IMR-90 (cell line): ENCODE measurements at regions not wholly inside any gene's neighbourhood (a gene's known extent, or its start where the extent isn't known, plus 50 kb on each side); places are given as distances from the start of the nearest gene placed in this dataset.

Experiments used
- ATAC-seq: fragments of 200-7000 bp; cut with Tn5 transposase; 2 replicates; pipeline ENCODE4 v1.9.1; 2020; ENCODE audit warnings: low read depth, mild to moderate bottlenecking, moderate library complexity
- BruUV-seq: library from RNA; stranded (reverse); fragments of 400-500 nt; replicated peaks from 2 replicates; lab custom pipeline; 2021; lab: Mats Ljungman, UMichigan
- CTCF ChIA-PET: fragments of 300-600 bp; formaldehyde crosslinking; extraction: SDS; loops from one replicate; lab custom pipeline; 2021; ENCODE audit warnings: antibody characterized with exemption; lab: Yijun Ruan, JAX
- POLR2A ChIA-PET: fragments of 300-600 bp; sonication (Branson Sonifier 250); formaldehyde crosslinking; loops from one replicate; lab custom pipeline; 2022; ENCODE audit warnings: antibody characterized with exemption; ENCODE audit not compliant: unreplicated experiment; lab: Charles Lee
- DNase-seq: peaks from one replicate; pipeline ENCODE4 v3.0.0; 2013
- H2AFZ ChIP-seq: replicated peaks from 2 replicates; pipeline ENCODE3; 2013; ENCODE audit warnings: low read length, mild to moderate bottlenecking; ENCODE audit not compliant: poor library complexity
- H2AK5ac ChIP-seq: 2 replicates; pipeline ENCODE4 v1.6.1; 2013; ENCODE audit warnings: low read depth, low read length, inconsistent platforms
- H2AK9ac ChIP-seq: replicated peaks from 2 replicates; pipeline ENCODE3; 2013; ENCODE audit warnings: mild to moderate bottlenecking, low read depth, low read length, moderate library complexity; ENCODE audit not compliant: poor library complexity
- H2BK120ac ChIP-seq: 2 replicates; pipeline ENCODE4 v1.6.1; 2013; ENCODE audit warnings: low read depth, low read length, inconsistent platforms
- H2BK15ac ChIP-seq: 3 replicates; pipeline ENCODE4 v1.6.1; 2013; ENCODE audit warnings: low read depth, low read length, inconsistent platforms
- H2BK20ac ChIP-seq: 2 replicates; pipeline ENCODE4 v1.6.1; 2013; ENCODE audit warnings: low read depth, mild to moderate bottlenecking, inconsistent platforms, low read length, moderate library complexity
- H2BK5ac ChIP-seq: 2 replicates; pipeline ENCODE4 v1.6.1; 2013; ENCODE audit warnings: mild to moderate bottlenecking, low read depth, low read length, inconsistent platforms; ENCODE audit not compliant: poor library complexity, severe bottlenecking
- H3K14ac ChIP-seq: replicated peaks from 2 replicates; pipeline ENCODE4 v1.6.1; 2013; ENCODE audit warnings: low read depth, low read length, inconsistent platforms
- H3K18ac ChIP-seq: 2 replicates; pipeline ENCODE4 v1.6.1; 2013; ENCODE audit warnings: low read depth, low read length, control low read depth
- H3K23ac ChIP-seq: 2 replicates; pipeline ENCODE4 v1.6.1; 2013; ENCODE audit warnings: low read depth, low read length, inconsistent platforms
- H3K27ac ChIP-seq: 2 replicates; pipeline ENCODE4 v1.5.1; 2013; ENCODE audit warnings: mild to moderate bottlenecking, control low read depth, low read length; ENCODE audit not compliant: insufficient read depth
- H3K27me3 ChIP-seq: 2 replicates; pipeline ENCODE4 v1.6.1; 2013; ENCODE audit warnings: low read length; ENCODE audit not compliant: control insufficient read depth, insufficient read depth
- H3K36me3 ChIP-seq: 2 replicates; pipeline ENCODE4 v1.6.1; 2013; ENCODE audit warnings: low read length, mixed read lengths; ENCODE audit not compliant: control insufficient read depth, insufficient read depth
- H3K4ac ChIP-seq: 2 replicates; pipeline ENCODE4 v1.6.1; 2013; ENCODE audit warnings: low read depth, low read length, inconsistent platforms
- H3K4me1 ChIP-seq: 2 replicates; pipeline ENCODE4 v1.6.1; 2013; ENCODE audit warnings: low read length, mixed read lengths; ENCODE audit not compliant: control insufficient read depth, insufficient read depth
- H3K4me2 ChIP-seq: 2 replicates; pipeline ENCODE4 v1.6.1; 2013; ENCODE audit warnings: low read depth, mild to moderate bottlenecking, control low read depth, low read length, moderate library complexity
- H3K4me3 ChIP-seq: 2 replicates; pipeline ENCODE4 v1.5.1; 2013; ENCODE audit warnings: low read depth, mild to moderate bottlenecking, control low read depth, low read length, moderate library complexity; ENCODE audit not compliant: insufficient read depth
- H3K56ac ChIP-seq: 2 replicates; pipeline ENCODE4 v1.6.1; 2013; ENCODE audit warnings: low read length, inconsistent platforms; ENCODE audit not compliant: insufficient read depth; ENCODE audit errors: extremely low read depth
- H3K79me1 ChIP-seq, 2 experiments: 2 replicates each; pipeline ENCODE4 v1.6.1; 2013; ENCODE audit warnings: low read length in 2 of 2, inconsistent platforms in 1 of 2, low read depth in 1 of 2
- H3K9ac ChIP-seq: 2 replicates; pipeline ENCODE4 v1.6.1; 2013; ENCODE audit warnings: low read depth, low read length, control low read depth
- H3K9me1 ChIP-seq: 2 replicates; pipeline ENCODE4 v1.6.1; 2013; ENCODE audit warnings: low read length, inconsistent platforms; ENCODE audit not compliant: insufficient read depth
- H3K9me3 ChIP-seq: 2 replicates; pipeline ENCODE4 v1.6.1; 2013; ENCODE audit warnings: low read length; ENCODE audit not compliant: control insufficient read depth, insufficient read depth
- H4K20me1 ChIP-seq: 2 replicates; pipeline ENCODE4 v1.6.1; 2013; ENCODE audit warnings: low read length, inconsistent platforms; ENCODE audit not compliant: insufficient read depth
- H4K5ac ChIP-seq: 2 replicates; pipeline ENCODE4 v1.6.1; 2013; ENCODE audit warnings: mild to moderate bottlenecking, low read depth, low read length, control low read depth
- H4K8ac ChIP-seq, 2 experiments: 2 replicates each; pipeline ENCODE4 v1.6.1; 2013; ENCODE audit warnings: low read depth in 2 of 2, low read length in 2 of 2, control low read depth in 1 of 2, inconsistent platforms in 1 of 2
- H4K91ac ChIP-seq: 2 replicates; pipeline ENCODE4 v1.6.1; 2013; ENCODE audit warnings: low read depth, low read length, inconsistent platforms; ENCODE audit not compliant: insufficient read depth
- BHLHE40 ChIP-seq: fragments of 150-350 bp; IDR thresholded peaks from 2 replicates; pipeline ENCODE4 v1.6.1; 2016; ENCODE audit warnings: mild to moderate bottlenecking, low read depth, low read length
- CEBPB ChIP-seq: IDR thresholded peaks from 2 replicates; pipeline ENCODE4 v1.6.1; 2012; ENCODE audit warnings: low read depth, low read length, improper control_type of control experiment
- CHD1 ChIP-seq: IDR thresholded peaks from 2 replicates; pipeline ENCODE4 v1.6.1; 2012; ENCODE audit warnings: low read depth, low read length, improper control_type of control experiment
- FOS ChIP-seq: fragments of 150-350 bp; IDR thresholded peaks from 2 replicates; pipeline ENCODE4 v1.6.1; 2016; ENCODE audit warnings: low read depth, low read length
- MAFK ChIP-seq: IDR thresholded peaks from 2 replicates; pipeline ENCODE4 v1.6.1; 2012; ENCODE audit warnings: low read depth, low read length, improper control_type of control experiment
- MAZ ChIP-seq: IDR thresholded peaks from 2 replicates; pipeline ENCODE4 v1.6.1; 2012; ENCODE audit warnings: low read depth, mild to moderate bottlenecking, low read length, improper control_type of control experiment, moderate library complexity, borderline replicate concordance
- MXI1 ChIP-seq: IDR thresholded peaks from 2 replicates; pipeline ENCODE4 v1.6.1; 2012; ENCODE audit warnings: low read depth, mild to moderate bottlenecking, low read length, moderate library complexity, borderline replicate concordance
- NFE2L2 ChIP-seq: fragments of 150-350 bp; IDR thresholded peaks from 2 replicates; pipeline ENCODE4 v1.6.1; 2016; ENCODE audit warnings: low read depth, mild to moderate bottlenecking, low read length
- POLR2A ChIP-seq: IDR thresholded peaks from 2 replicates; pipeline ENCODE4 v1.6.1; 2012; ENCODE audit warnings: mild to moderate bottlenecking, low read depth, low read length
- RAD21 ChIP-seq: IDR thresholded peaks from 2 replicates; pipeline ENCODE4 v1.6.1; 2012; ENCODE audit warnings: low read length, improper control_type of control experiment
- RCOR1 ChIP-seq: IDR thresholded peaks from 2 replicates; pipeline ENCODE4 v1.6.1; 2012; ENCODE audit warnings: mild to moderate bottlenecking, low read length, improper control_type of control experiment; ENCODE audit not compliant: insufficient replicate concordance
- RFX5 ChIP-seq: IDR thresholded peaks from 2 replicates; pipeline ENCODE4 v1.8.0; 2012; ENCODE audit warnings: low read depth, mild to moderate bottlenecking, low read length, moderate library complexity
- SMC3 ChIP-seq: fragments of 150-350 bp; IDR thresholded peaks from 2 replicates; pipeline ENCODE4 v1.6.1; 2016; ENCODE audit warnings: low read depth, mild to moderate bottlenecking, antibody characterized with exemption, low read length, moderate library complexity
- WGBS, 2 experiments: methylation state at CpG; one replicate each; pipeline versions ENCODE4 v1.1.5 to v1.1.7; 2013; ENCODE audit warnings: missing lambda C conversion rate in 2 of 2; ENCODE audit not compliant: insufficient read length in 1 of 2; ENCODE audit errors: extremely low coverage in 2 of 2; 5-methylcytosine and 5-hydroxymethylcytosine counted together
- dilution Hi-C: fragments of 300-500 bp; cut with HindIII; formaldehyde crosslinking; loops from one replicate; pipeline ENCODE4 v1.14.3; 2018; ENCODE audit warnings: low sequenced_read_pairs; ENCODE audit not compliant: unreplicated experiment
- in situ Hi-C: fragments of 300-500 bp; cut with MboI; formaldehyde crosslinking; loops from 3 replicates; pipeline ENCODE4 v1.14.3; 2019; ENCODE audit warnings: low sequenced_read_pairs, inconsistent platforms, mixed read lengths
- intact Hi-C: fragments of 100-400 bp; cut with micrococcal nuclease; formaldehyde crosslinking; loops from 2 replicates; pipeline ENCODE4 v1.10.0; 2022
- TF ChIP-seq, protein P1 (sequence below): fragments of 150-350 bp; IDR thresholded peaks from 2 replicates; pipeline ENCODE4 v1.6.1; 2016; ENCODE audit warnings: low read depth, mild to moderate bottlenecking, low read length, moderate library complexity, borderline replicate concordance
- TF ChIP-seq, protein P2 (sequence below): fragments of 150-350 bp; IDR thresholded peaks from 2 replicates; pipeline ENCODE4 v1.6.1; 2017; ENCODE audit warnings: mild to moderate bottlenecking, antibody characterized with exemption, low read length, low read depth
- TF ChIP-seq, protein P3 (sequence below): conservative IDR thresholded peaks from 2 replicates; pipeline ENCODE4 v1.5.1; 2012; ENCODE audit warnings: mild to moderate bottlenecking, low read depth, low read length, improper control_type of control experiment

DNA sequence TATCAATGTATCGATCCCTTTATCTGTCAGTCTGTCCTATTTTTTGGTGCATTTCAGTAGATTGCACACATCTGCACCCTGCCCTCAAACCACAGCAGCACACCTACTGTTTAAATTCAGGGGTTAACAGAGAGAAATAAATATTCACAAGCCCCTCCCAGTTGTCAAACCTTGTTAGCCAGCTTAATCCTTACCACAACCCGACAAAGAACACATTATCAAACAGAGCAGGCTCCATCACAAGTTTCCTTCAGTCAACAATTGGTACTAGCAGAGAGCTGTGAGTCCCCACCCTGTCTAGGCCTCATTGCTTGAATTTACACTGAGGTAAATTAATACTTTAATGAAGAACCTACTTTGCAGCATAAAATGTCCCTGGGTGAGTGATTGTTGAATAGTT, 249.8 kb downstream of the FNDC1 start:
- intact Hi-C loops (no loop called here), dilution Hi-C loops (no loop called here), in situ Hi-C loops (no loop called here)
- Histone ChIP-seq H2BK15ac (no peak overlapping the region), H3K4me2 (no peak overlapping the region), H2BK120ac (no peak overlapping the region), H3K36me3 (no peaks in the 10 kb centered on the region), H2AK9ac (no peak overlapping the region), H3K9me3 (peaks cover 3% of the 10 kb centered on the region; the same call in 1 of the 2 replicates), H4K91ac (no peak overlapping the region), H4K5ac (no peak overlapping the region), H3K14ac (no peak overlapping the region), H4K8ac (no peak overlapping the region), H3K79me1 (no peaks in the 10 kb centered on the region), H3K23ac (no peak overlapping the region), H3K4ac (no peak overlapping the region), H2BK5ac (no peak overlapping the region), H3K27me3 (no peaks in the 10 kb centered on the region), H3K4me1 (no peaks in the 10 kb centered on the region), H3K18ac (no peak overlapping the region), H3K9ac (no peak overlapping the region), H4K20me1 (no peaks in the 10 kb centered on the region), H2AK5ac (no peak overlapping the region), H3K56ac (no peak overlapping the region), H2BK20ac (no peak overlapping the region), H3K4me3 (no peak overlapping the region), H2AFZ (no peak overlapping the region), H3K9me1 (no peaks in the 10 kb centered on the region), H3K27ac (no peak overlapping the region)
- BruUV-seq = no TSS peak
- ATAC-seq = no peak
- DNase-seq = no peak
- ChIA-PET CTCF (no interaction called here), POLR2A (interaction anchor here (1.1 kb wide), 1 partner anchor 14 kb away, joined by 3 read pairs; no protein-coding TSS in a partner anchor)
- TF ChIP-seq MAZ (no peak), FOS (no peak), MAFK (no peak), RFX5 (no peak), SMC3 (no peak), BHLHE40 (no peak), RCOR1 (no peak), MXI1 (no peak), NFE2L2 (no peak), RAD21 (no peak), CEBPB (no peak), CHD1 (no peak), POLR2A (no peak)
- TF ChIP-seq, protein P1, sequence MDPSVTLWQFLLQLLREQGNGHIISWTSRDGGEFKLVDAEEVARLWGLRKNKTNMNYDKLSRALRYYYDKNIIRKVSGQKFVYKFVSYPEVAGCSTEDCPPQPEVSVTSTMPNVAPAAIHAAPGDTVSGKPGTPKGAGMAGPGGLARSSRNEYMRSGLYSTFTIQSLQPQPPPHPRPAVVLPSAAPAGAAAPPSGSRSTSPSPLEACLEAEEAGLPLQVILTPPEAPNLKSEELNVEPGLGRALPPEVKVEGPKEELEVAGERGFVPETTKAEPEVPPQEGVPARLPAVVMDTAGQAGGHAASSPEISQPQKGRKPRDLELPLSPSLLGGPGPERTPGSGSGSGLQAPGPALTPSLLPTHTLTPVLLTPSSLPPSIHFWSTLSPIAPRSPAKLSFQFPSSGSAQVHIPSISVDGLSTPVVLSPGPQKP = no peak
- TF ChIP-seq, protein P2, sequence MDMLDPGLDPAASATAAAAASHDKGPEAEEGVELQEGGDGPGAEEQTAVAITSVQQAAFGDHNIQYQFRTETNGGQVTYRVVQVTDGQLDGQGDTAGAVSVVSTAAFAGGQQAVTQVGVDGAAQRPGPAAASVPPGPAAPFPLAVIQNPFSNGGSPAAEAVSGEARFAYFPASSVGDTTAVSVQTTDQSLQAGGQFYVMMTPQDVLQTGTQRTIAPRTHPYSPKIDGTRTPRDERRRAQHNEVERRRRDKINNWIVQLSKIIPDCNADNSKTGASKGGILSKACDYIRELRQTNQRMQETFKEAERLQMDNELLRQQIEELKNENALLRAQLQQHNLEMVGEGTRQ = no peak
- TF ChIP-seq, protein P3, sequence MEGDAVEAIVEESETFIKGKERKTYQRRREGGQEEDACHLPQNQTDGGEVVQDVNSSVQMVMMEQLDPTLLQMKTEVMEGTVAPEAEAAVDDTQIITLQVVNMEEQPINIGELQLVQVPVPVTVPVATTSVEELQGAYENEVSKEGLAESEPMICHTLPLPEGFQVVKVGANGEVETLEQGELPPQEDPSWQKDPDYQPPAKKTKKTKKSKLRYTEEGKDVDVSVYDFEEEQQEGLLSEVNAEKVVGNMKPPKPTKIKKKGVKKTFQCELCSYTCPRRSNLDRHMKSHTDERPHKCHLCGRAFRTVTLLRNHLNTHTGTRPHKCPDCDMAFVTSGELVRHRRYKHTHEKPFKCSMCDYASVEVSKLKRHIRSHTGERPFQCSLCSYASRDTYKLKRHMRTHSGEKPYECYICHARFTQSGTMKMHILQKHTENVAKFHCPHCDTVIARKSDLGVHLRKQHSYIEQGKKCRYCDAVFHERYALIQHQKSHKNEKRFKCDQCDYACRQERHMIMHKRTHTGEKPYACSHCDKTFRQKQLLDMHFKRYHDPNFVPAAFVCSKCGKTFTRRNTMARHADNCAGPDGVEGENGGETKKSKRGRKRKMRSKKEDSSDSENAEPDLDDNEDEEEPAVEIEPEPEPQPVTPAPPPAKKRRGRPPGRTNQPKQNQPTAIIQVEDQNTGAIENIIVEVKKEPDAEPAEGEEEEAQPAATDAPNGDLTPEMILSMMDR = no peak
- no CpG with 5 or more reads among the region's 2 CpGs for WGBS, 2 experiments
